ENCODE measurements at regions not wholly inside any gene's neighbourhood (a gene's known extent, or its start where the extent isn't known, plus 50 kb on each side); places are given as distances from the start of the nearest gene placed in this dataset.
"Not testable (repeated sequence)": the region's sequence is repeated elsewhere in the genome, so short reads cannot be mapped to it uniquely, and the experiment has no call there.

- no peak for DNase-seq
- in situ Hi-C loops (cut with MboI; ENCODE audit: low pct_unique_long_range_greater_than_20kb, low sequenced_read_pairs): no loop called here
These were observed 62.1 kb upstream of the GPC1 start for GRCh38 chr2:240373289-240373885.

DNA sequence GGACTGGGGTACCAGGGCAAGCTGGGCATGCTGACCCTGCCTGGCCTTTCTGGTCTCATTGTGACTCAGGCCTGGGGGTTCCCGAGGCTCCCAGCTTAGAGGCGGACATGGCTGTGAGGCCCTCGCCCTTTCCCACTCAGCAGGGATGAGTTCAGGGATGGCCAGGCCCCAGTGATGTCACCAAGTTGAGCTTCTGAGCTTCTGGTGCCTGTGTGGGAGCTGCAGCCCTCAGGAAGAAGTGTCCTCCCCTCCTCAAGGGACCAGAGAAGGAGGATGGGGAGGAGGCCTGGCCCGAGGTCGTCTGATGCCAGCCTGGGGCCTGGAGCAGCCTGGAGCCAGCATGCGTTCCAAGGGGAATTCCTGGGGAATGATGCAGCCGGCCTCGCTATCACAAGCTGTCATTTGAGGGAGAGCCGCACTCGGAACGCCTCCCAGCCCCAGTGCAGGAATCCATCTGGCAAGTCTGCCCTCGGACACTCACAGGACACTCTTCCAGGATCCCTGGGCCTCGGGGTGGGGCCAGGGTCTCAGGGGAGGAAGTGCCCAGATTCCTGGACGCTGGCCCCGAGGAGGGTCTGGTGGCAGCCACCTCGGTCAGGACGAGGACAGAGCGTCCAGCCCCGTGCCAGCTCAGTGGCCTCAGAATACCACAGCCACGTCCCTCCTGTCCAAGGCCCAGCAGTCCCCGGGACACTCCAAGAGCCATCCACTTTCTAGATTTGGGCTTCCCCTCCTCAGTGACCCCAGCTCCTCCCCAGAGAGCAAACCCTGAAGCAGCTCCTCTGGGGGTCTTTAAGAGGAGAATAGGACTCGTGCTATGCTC lies 61.2 kb upstream of the GPC1 start:
- in situ Hi-C loops (cut with MboI; ENCODE audit: low pct_unique_long_range_greater_than_20kb, low sequenced_read_pairs): no loop called here
- no peak for DNase-seq

- DNase-seq: no peak
- in situ Hi-C loops (cut with MboI; ENCODE audit: low pct_unique_long_range_greater_than_20kb, low sequenced_read_pairs): no loop called here
These were observed 60.3 kb upstream of the GPC1 start for GRCh38 chr2:240375024-240375645.

DNA sequence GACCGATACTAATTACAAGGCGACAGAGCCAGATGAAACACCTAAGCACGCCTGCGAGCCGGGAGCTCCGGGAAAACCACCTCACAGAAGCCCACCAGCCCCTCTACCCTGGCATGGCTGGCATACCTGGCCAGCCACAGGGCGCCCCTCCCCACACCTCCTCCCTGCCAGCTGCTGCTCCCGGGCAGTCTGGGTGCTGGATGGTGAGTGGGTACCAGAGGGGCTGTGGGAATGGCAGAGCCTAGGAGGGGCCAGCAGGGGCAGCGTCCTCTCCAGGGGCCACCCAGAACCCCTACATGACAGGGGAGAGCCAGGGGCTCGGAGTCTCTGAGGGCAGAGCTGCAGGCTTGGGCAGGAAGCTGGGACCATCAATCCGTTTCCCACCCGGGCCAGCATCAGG lies 58.7 kb upstream of the GPC1 start:
- in situ Hi-C loops (cut with MboI; ENCODE audit: low pct_unique_long_range_greater_than_20kb, low sequenced_read_pairs): no loop called here

GRCh38 chr2:240377366-240377765 lies 58.1 kb upstream of the GPC1 start:
- no peak for DNase-seq
- in situ Hi-C loops (cut with MboI; ENCODE audit: low pct_unique_long_range_greater_than_20kb, low sequenced_read_pairs): no loop called here

More for the DNA sequence above, 58.7 kb upstream of the GPC1 start:
- DNase-seq: no peak

DNA sequence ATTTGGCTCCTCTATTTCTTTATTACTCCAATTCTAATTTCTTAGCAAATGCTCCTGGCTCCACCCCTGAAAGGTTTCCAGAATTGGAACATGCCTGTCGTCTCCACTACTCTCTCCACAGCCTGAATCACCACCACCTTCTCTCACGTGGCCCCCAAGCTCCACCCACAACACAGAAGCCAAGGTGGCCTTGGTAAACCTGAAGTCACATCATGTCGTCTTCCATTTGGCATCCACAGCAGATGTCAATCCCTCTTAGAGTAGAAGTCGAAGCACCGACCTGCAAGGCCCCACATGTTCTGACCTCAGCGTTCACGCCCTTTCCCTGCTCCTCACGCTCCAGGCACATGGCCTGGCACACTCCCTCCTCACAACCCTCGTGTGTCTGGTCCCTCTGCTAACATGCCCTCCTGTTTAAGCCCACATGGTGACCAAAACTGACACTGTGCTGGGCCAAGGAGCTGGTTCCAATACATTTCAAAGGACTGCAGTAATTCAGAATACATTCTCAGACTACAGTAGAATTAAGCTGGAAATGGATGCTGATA lies 56.3 kb upstream of the GPC1 start:
- in situ Hi-C loops (cut with MboI; ENCODE audit: low pct_unique_long_range_greater_than_20kb, low sequenced_read_pairs): no loop called here
- DNase-seq: no peak

- no peak for DNase-seq
- in situ Hi-C loops (cut with MboI; ENCODE audit: low pct_unique_long_range_greater_than_20kb, low sequenced_read_pairs): no loop called here
These were observed 52.2 kb upstream of the GPC1 start for GRCh38 chr2:240383099-240383758.

DNA sequence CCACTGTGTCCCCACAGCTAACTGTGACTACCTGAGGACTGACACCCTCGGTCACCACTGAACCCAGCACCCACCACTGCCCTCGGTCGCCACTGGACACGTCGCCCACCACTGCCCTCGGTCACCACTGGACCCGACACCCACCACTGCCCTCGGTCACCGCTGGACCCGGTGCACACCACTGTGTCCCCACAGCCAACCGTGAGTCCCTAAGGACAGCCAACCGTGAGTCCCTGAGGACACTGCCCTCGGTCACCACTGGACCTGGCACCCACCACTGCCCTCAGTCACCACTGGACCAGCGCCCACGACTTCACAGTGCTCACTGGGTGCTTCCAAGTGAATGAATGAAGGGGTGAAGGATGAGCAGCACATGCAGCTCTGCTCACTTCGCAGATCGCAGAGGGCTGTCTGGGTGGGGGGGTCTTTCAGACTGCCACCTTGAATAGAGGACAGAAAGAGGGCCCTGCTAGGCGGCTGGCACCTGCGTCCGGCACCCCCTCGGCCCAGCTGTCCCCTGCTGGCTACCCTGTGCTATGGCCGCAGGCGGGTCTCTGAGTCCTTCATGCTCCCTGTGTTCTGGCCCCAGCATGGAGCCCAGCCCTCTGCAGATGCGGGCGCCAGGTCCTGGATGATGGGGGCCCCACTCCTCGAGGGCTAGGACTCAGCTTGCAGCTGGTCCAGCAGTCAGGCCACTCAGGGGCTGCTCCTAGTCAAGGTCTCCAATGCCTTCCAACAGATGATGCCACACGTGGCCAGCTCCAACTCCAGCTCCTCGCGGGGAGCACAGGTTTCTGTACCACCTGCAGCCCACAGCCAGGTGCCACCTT lies 51.4 kb upstream of the GPC1 start:
- in situ Hi-C loops (cut with MboI; ENCODE audit: low pct_unique_long_range_greater_than_20kb, low sequenced_read_pairs): no loop called here

GRCh38 chr2:240384711-240385450 lies 50.6 kb upstream of the GPC1 start:
- no peak for DNase-seq
- in situ Hi-C loops (cut with MboI; ENCODE audit: low pct_unique_long_range_greater_than_20kb, low sequenced_read_pairs): no loop called here

More for the DNA sequence above, 51.4 kb upstream of the GPC1 start:
- no peak for DNase-seq

DNA sequence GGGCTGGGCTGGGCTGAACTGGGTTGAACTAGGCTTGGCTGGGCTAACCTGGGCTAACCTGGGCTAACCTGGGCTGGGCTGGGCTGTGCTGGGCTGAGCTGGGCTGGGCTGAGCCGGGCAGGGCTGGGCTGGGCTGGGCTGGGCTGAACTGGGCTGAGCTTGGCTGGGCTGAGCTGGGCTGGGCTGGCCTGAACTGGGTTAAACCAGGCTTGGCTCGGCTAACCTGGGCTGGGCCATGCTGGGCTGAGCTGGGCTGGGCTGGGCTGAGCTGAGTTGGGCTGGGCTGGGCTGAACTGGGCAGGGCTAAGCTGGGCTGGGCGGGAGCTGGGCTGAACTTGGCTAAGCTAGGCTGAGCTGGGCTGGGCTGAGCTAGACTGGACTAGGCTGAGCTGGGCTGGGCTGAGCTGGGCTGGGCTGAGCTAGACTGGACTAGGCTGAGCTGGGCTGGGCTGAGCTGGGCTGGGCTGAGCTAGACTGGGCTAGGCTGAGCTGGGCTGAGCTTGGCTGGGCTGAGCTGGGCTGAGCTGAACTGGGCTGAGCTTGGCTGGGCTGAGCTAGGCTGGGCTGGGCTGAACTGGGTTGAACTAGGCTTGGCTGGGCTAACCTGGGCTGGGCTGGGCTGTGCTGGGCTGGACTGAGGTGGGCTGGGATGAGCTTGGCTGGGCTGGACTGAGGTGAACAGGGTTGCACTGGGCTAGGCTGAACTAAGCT lies 49.9 kb upstream of the GPC1 start:
- in situ Hi-C loops (cut with MboI; ENCODE audit: low pct_unique_long_range_greater_than_20kb, low sequenced_read_pairs); DNase-seq: not testable (repeated sequence)

All from KBM-7 (cell line).